Stimulated activated naive CD8-positive, alpha-beta T cell treated with anti-CD3 and anti-CD28 coated beads, Interleukin-15, amount 100 ng/mL, for 72 hours (primary cell): ENCODE measurements at regions not wholly inside any gene's neighbourhood (a gene's known extent, or its start where the extent isn't known, plus 50 kb on each side); places are given as distances from the start of the nearest gene placed in this dataset.

ENCODE experiments used
- ATAC-seq: fragments of 150-1000 bp; cut with Tn5 transposase; 2 replicates; pipeline ENCODE4 v1.10.0; 2021; ENCODE audit warnings: mild to moderate bottlenecking, moderate library complexity
- DNase-seq, 2 donors: peaks; one replicate each; pipeline ENCODE4 v3.0.0; 2021 to 2022
- H3K27ac Mint-ChIP-seq, 2 donors: one replicate each; pipeline ENCODE4 v1.8.0; 2022; ENCODE audit warnings: mild to moderate bottlenecking in 2 of 2, mixed read lengths in 2 of 2, moderate library complexity in 2 of 2
- H3K27me3 Mint-ChIP-seq: one replicate; pipeline ENCODE4 v1.8.0; 2022; ENCODE audit warnings: mixed read lengths
- H3K4me1 Mint-ChIP-seq: one replicate; pipeline ENCODE4 v1.8.0; 2022; ENCODE audit warnings: mild to moderate bottlenecking, mixed read lengths
- H3K4me3 Mint-ChIP-seq, 2 donors: one replicate each; pipeline ENCODE4 v1.8.0; 2022; ENCODE audit warnings: mild to moderate bottlenecking in 2 of 2, mixed read lengths in 2 of 2, moderate library complexity in 1 of 2
- H3K9me3 Mint-ChIP-seq, 2 donors: one replicate each; pipeline ENCODE4 v1.8.0; 2022; ENCODE audit warnings: mixed read lengths in 2 of 2

- no peak overlapping the region for H3K27ac Mint-ChIP-seq
- no peak for ATAC-seq
- no peaks in the 10 kb centered on the region for H3K27me3 Mint-ChIP-seq
- H3K4me1 Mint-ChIP-seq = peaks cover 6% of the 10 kb centered on the region
- DNase-seq = no peak
- H3K9me3 Mint-ChIP-seq = no peaks in the 10 kb centered on the region
- no peak overlapping the region for H3K4me3 Mint-ChIP-seq
Observed at GRCh38 chr14:98741523-98741922, 530.5 kb downstream of the BCL11B start.

GRCh38 chr14:98742001-98742400 is 530.0 kb downstream of the BCL11B start:
- no peak overlapping the region for H3K4me3 Mint-ChIP-seq
- ATAC-seq = no peak
- no peaks in the 10 kb centered on the region for H3K27me3 Mint-ChIP-seq
- H3K9me3 Mint-ChIP-seq = no peaks in the 10 kb centered on the region
- peaks cover 6% of the 10 kb centered on the region for H3K4me1 Mint-ChIP-seq
- no peak for DNase-seq
- no peak overlapping the region for H3K27ac Mint-ChIP-seq

- Mint-ChIP-seq H3K9me3 (no peaks in the 10 kb centered on the region), H3K4me1 (peaks cover 6% of the 10 kb centered on the region), H3K4me3 (no peak overlapping the region), H3K27me3 (no peaks in the 10 kb centered on the region), H3K27ac (no peak overlapping the region)
- no peak for ATAC-seq
- no peak for DNase-seq
Observed at GRCh38 chr14:98743536-98743935, 528.5 kb downstream of the BCL11B start.

- ATAC-seq (no peak), DNase-seq (no peak)
- H3K4me3 Mint-ChIP-seq = no peak overlapping the region
- H3K27me3 Mint-ChIP-seq = no peaks in the 10 kb centered on the region
- H3K27ac Mint-ChIP-seq = no peak overlapping the region
- peaks cover 2% of the 10 kb centered on the region for H3K4me1 Mint-ChIP-seq
- H3K9me3 Mint-ChIP-seq = peaks cover 5 to 7% of the 10 kb centered on the region in 2 donors
Observed at GRCh38 chr14:98748966-98749365, 523.0 kb downstream of the BCL11B start.

GRCh38 chr14:98751110-98751509 is 520.9 kb downstream of the BCL11B start:
- Mint-ChIP-seq H3K4me1 (peaks cover 10% of the 10 kb centered on the region), H3K4me3 (no peak overlapping the region), H3K27ac (no peak overlapping the region), H3K9me3 (peaks cover 16 to 22% of the 10 kb centered on the region in 2 donors), H3K27me3 (no peaks in the 10 kb centered on the region)
- ATAC-seq = no peak
- DNase-seq = no peak

GRCh38 chr14:98752660-98753059 is 519.3 kb downstream of the BCL11B start:
- H3K27me3 Mint-ChIP-seq = no peaks in the 10 kb centered on the region

GRCh38 chr14:98754343-98755020 is 517.5 kb downstream of the BCL11B start:
- ATAC-seq (peak; percentile 61), DNase-seq (peak in 1 of 2 donors; percentile 11)
- Mint-ChIP-seq H3K27ac (peak overlapping the region in 1 of 2 donors; percentile 43), H3K27me3 (no peaks in the 10 kb centered on the region), H3K4me3 (no peak overlapping the region), H3K9me3 (peaks cover 17 to 33% of the 10 kb centered on the region in 2 donors), H3K4me1 (peaks cover 10% of the 10 kb centered on the region)

More at GRCh38 chr14:98752660-98753059, 519.3 kb downstream of the BCL11B start:
- DNase-seq (no peak), ATAC-seq (no peak)
- Mint-ChIP-seq H3K9me3 (peaks cover 16 to 33% of the 10 kb centered on the region in 2 donors), H3K4me1 (peaks cover 10% of the 10 kb centered on the region), H3K27ac (no peak overlapping the region), H3K4me3 (no peak overlapping the region)

- no peaks in the 10 kb centered on the region for H3K27me3 Mint-ChIP-seq
- DNase-seq (no peak), ATAC-seq (no peak)
- no peak overlapping the region for H3K27ac Mint-ChIP-seq
- H3K4me3 Mint-ChIP-seq = no peak overlapping the region
- H3K4me1 Mint-ChIP-seq = peaks cover 10% of the 10 kb centered on the region
- peaks cover 22 to 34% of the 10 kb centered on the region in 2 donors for H3K9me3 Mint-ChIP-seq
Observed at GRCh38 chr14:98756749-98757148, 515.2 kb downstream of the BCL11B start.

GRCh38 chr14:98758440-98758839 is 513.6 kb downstream of the BCL11B start:
- H3K9me3 Mint-ChIP-seq = peaks cover 26 to 43% of the 10 kb centered on the region in 2 donors
- DNase-seq (no peak), ATAC-seq (no peak)
- H3K27ac Mint-ChIP-seq = peak overlapping the region in 1 of 2 donors; percentile 89
- peaks cover 10% of the 10 kb centered on the region for H3K4me1 Mint-ChIP-seq
- H3K27me3 Mint-ChIP-seq = no peaks in the 10 kb centered on the region
- no peak overlapping the region for H3K4me3 Mint-ChIP-seq

- ATAC-seq (no peak), DNase-seq (no peak)
- peaks cover 5% of the 10 kb centered on the region for H3K4me1 Mint-ChIP-seq
- peaks cover 25 to 32% of the 10 kb centered on the region in 2 donors for H3K9me3 Mint-ChIP-seq
- no peaks in the 10 kb centered on the region for H3K27me3 Mint-ChIP-seq
- no peak overlapping the region for H3K4me3 Mint-ChIP-seq
- no peak overlapping the region for H3K27ac Mint-ChIP-seq
Observed at GRCh38 chr14:98761993-98762392, 510.0 kb downstream of the BCL11B start.

GRCh38 chr14:98766818-98767217 is 505.2 kb downstream of the BCL11B start:
- Mint-ChIP-seq H3K4me3 (no peak overlapping the region), H3K4me1 (peaks cover 8% of the 10 kb centered on the region)
- ATAC-seq = no peak

GRCh38 chr14:98769326-98769725 is 502.7 kb downstream of the BCL11B start:
- Mint-ChIP-seq H3K9me3 (peaks cover 5 to 7% of the 10 kb centered on the region in 2 donors), H3K27me3 (no peaks in the 10 kb centered on the region), H3K4me1 (peaks cover 8% of the 10 kb centered on the region), H3K27ac (no peak overlapping the region), H3K4me3 (no peak overlapping the region)
- no peak for DNase-seq
- ATAC-seq = no peak

More at GRCh38 chr14:98766818-98767217, 505.2 kb downstream of the BCL11B start:
- H3K9me3 Mint-ChIP-seq = peaks cover 19% of the 10 kb centered on the region in 2 donors
- no peaks in the 10 kb centered on the region for H3K27me3 Mint-ChIP-seq
- H3K27ac Mint-ChIP-seq = no peak overlapping the region
- no peak for DNase-seq

GRCh38 chr14:98770151-98770550 is 501.8 kb downstream of the BCL11B start:
- Mint-ChIP-seq H3K27me3 (no peaks in the 10 kb centered on the region), H3K9me3 (no peaks in the 10 kb centered on the region), H3K4me3 (no peak overlapping the region), H3K4me1 (peaks cover 8% of the 10 kb centered on the region), H3K27ac (no peak overlapping the region)
- DNase-seq = no peak
- ATAC-seq = no peak

GRCh38 chr14:98773814-98774213 is 498.2 kb downstream of the BCL11B start:
- Mint-ChIP-seq H3K27ac (no peak overlapping the region), H3K9me3 (no peaks in the 10 kb centered on the region), H3K4me3 (no peak overlapping the region), H3K4me1 (no peaks in the 10 kb centered on the region), H3K27me3 (no peaks in the 10 kb centered on the region)
- ATAC-seq (no peak), DNase-seq (no peak)

GRCh38 chr14:98775892-98776291 is 496.1 kb downstream of the BCL11B start:
- DNase-seq (no peak), ATAC-seq (no peak)
- Mint-ChIP-seq H3K9me3 (no peaks in the 10 kb centered on the region), H3K4me1 (no peaks in the 10 kb centered on the region), H3K4me3 (no peak overlapping the region), H3K27me3 (no peaks in the 10 kb centered on the region), H3K27ac (no peak overlapping the region)

- Mint-ChIP-seq H3K4me1 (no peaks in the 10 kb centered on the region), H3K27ac (no peak overlapping the region), H3K4me3 (peak overlapping the region in 1 of 2 donors; percentile 51), H3K27me3 (no peaks in the 10 kb centered on the region), H3K9me3 (peaks cover 5 to 10% of the 10 kb centered on the region in 2 donors)
- no peak for ATAC-seq
- no peak for DNase-seq
Observed at GRCh38 chr14:98782062-98782461, 489.9 kb downstream of the BCL11B start.

- Mint-ChIP-seq H3K4me1 (no peaks in the 10 kb centered on the region), H3K4me3 (no peak overlapping the region), H3K27me3 (no peaks in the 10 kb centered on the region), H3K27ac (no peak overlapping the region), H3K9me3 (peaks cover 5 to 10% of the 10 kb centered on the region in 2 donors)
- no peak for ATAC-seq
- DNase-seq = no peak
Observed at GRCh38 chr14:98785578-98785977, 486.4 kb downstream of the BCL11B start.
